Kidney epithelial cell (primary cell): ENCODE measurements at regions not wholly inside any gene's neighbourhood (a gene's known extent, or its start where the extent isn't known, plus 50 kb on each side); places are given as distances from the start of the nearest gene placed in this dataset.
"Not testable (repeated sequence)": the region's sequence is repeated elsewhere in the genome, so short reads cannot be mapped to it uniquely, and the experiment has no call there.

Source experiments
- DNase-seq: peaks from one replicate; pipeline ENCODE4 v3.0.0-alpha.2; 2010; ENCODE audit warnings: low read depth
- H3K27me3 ChIP-seq: 2 replicates; pipeline ENCODE4 v1.6.0; 2011; ENCODE audit warnings: low read length; ENCODE audit not compliant: control insufficient read depth, insufficient read depth
- H3K36me3 ChIP-seq: 2 replicates; pipeline ENCODE4 v1.5.1; 2011; ENCODE audit warnings: low read length; ENCODE audit not compliant: control insufficient read depth, insufficient read depth
- H3K4me3 ChIP-seq: 2 replicates; pipeline ENCODE4 v1.5.1; 2011; ENCODE audit warnings: low read depth, mild to moderate bottlenecking, control low read depth, low read length
- CTCF ChIP-seq: IDR thresholded peaks from 2 replicates; pipeline ENCODE4 v1.5.1; 2011; ENCODE audit warnings: mild to moderate bottlenecking, moderate library complexity, low read length, control low read depth, inconsistent platforms; ENCODE audit not compliant: insufficient read depth, poor library complexity, severe bottlenecking

GRCh38 chr3:191644291-191644690 lies 183.3 kb downstream of the PYDC2 start:
- DNase-seq = no peak
- H3K36me3 ChIP-seq = no peaks in the 10 kb centered on the region
- H3K27me3 ChIP-seq = no peaks in the 10 kb centered on the region
- no peak for TF ChIP-seq CTCF
- H3K4me3 ChIP-seq = no peak overlapping the region

- DNase-seq = no peak
- Histone ChIP-seq H3K4me3 (no peak overlapping the region), H3K27me3 (no peaks in the 10 kb centered on the region), H3K36me3 (no peaks in the 10 kb centered on the region)
- no peak for TF ChIP-seq CTCF
Measured at GRCh38 chr3:191646242-191646641, 185.3 kb downstream of the PYDC2 start.

GRCh38 chr3:191648787-191649186 lies 187.8 kb downstream of the PYDC2 start:
- H3K36me3 ChIP-seq = no peaks in the 10 kb centered on the region
- no peak overlapping the region for H3K4me3 ChIP-seq
- no peak for DNase-seq
- TF ChIP-seq CTCF = no peak
- H3K27me3 ChIP-seq = no peaks in the 10 kb centered on the region

GRCh38 chr3:191649626-191650025 lies 188.7 kb downstream of the PYDC2 start:
- Histone ChIP-seq H3K4me3 (no peak overlapping the region), H3K36me3 (no peaks in the 10 kb centered on the region), H3K27me3 (no peaks in the 10 kb centered on the region)
- DNase-seq = no peak
- no peak for TF ChIP-seq CTCF

- H3K36me3 ChIP-seq, H3K27me3 ChIP-seq, DNase-seq, H3K4me3 ChIP-seq: not testable (repeated sequence)
Measured at GRCh38 chr3:191658781-191659419, 197.9 kb downstream of the PYDC2 start.

- DNase-seq, H3K4me3 ChIP-seq, H3K36me3 ChIP-seq, H3K27me3 ChIP-seq: not testable (repeated sequence)
Measured at GRCh38 chr3:191662150-191662549, 201.2 kb downstream of the PYDC2 start.

- Histone ChIP-seq H3K27me3 (no peaks in the 10 kb centered on the region), H3K36me3 (no peaks in the 10 kb centered on the region), H3K4me3 (no peak overlapping the region)
- TF ChIP-seq CTCF = no peak
- DNase-seq = no peak
Measured at GRCh38 chr3:191680989-191681597, 220.1 kb downstream of the PYDC2 start.
